ENCODE measurements at regions not wholly inside any gene's neighbourhood (a gene's known extent, or its start where the extent isn't known, plus 50 kb on each side); places are given as distances from the start of the nearest gene placed in this dataset.
A peak's percentile ranks its signal among the peaks of the same experiment; 100 is the strongest.

DNA sequence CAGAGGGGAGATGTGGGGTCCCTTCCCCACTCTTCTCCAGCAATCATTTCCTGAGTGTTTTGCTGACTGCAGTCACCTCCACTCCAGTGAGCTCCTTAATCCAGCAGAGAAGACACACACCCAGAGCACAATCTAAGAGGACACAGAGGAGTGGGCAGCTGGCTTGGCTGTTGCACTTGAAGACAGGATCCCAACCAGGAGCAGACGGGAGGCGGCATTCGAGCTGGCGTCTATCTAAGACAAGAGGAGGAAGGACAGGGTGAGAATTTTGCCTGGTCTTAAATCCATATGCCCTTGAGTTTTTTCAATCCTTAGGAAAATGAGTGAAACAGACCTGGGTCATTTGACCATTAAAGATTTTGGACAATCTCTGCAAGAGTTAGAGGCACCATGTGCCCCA lies 56.1 kb upstream of the SIM2 start (continued):
- TF ChIP-seq RBBP5 (IDR thresholded peaks at IDR 0.05; ENCODE audit: borderline replicate concordance, insufficient read depth, low read length, poor library complexity, severe bottlenecking): no peak
- TF ChIP-seq ZNF143 (CRISPR knock-in tag; IDR thresholded peaks at IDR 0.05): no peak
- TF ChIP-seq CREM (IDR thresholded peaks at IDR 0.05; ENCODE audit: low read depth): no peak

DNA sequence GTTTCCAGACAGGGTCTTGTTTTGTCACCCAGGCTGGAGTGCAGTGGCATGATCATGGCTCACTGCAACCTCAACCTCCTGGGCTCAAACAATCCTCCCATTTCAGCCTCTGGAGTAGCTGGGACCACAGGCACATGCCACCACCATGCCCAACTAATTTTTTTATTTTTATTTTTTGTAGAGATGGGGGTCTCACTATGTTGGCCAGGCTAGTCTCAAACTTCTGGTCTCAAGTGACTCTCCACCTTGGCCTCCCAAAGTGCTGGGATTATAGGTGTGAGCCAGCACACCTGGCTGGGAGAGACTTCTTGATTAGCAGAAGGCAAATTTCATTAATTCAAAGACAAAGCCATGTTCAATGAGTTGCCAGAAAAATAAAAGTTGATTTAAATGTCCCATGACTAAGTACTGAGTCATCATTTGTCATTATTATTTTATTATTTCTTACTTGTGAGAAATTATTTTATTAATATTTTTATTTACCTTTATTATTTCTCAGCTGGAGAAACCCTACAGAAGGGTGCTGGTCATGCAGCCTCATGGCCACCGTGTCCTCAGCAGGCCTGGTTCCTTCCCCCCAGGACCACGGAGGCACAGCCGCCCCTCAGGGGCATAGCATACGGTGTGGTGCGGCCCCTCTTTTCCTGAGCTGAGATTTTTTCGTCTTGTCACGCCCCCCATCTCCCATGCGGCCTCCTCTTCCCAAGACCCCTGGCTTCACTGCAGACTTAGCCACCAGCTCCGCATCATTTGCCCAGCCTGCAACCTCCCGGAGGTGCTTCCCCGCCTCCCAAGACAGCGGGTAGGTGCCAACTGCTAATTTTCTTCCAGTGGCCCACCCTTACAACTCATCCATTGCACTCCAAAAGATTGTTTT lies 55.3 kb upstream of the SIM2 start:
- ChIA-PET POLR2A (interaction anchor here (0.6 to 1.1 kb wide), 3 partner anchors 13 to 479 kb away, joined by 3 to 4 read pairs (median 4); no protein-coding TSS in a partner anchor), CTCF (ENCODE audit: low intra/inter-chr PET ratio) (no interaction called here)
- Histone ChIP-seq H3K9me3 (replicated peaks; ENCODE audit: control insufficient read depth, insufficient read depth, low read depth, low read length) (no peaks in the 10 kb centered on the region), H3K9me1 (ENCODE audit: control insufficient read depth, insufficient read depth, low read length) (no peaks in the 10 kb centered on the region), H3K9ac (ENCODE audit: insufficient read depth in 1 of 2, low read depth in 2 of 2, low read length in 2 of 2) (no peak overlapping the region), H3K36me3 (ENCODE audit: control insufficient read depth, insufficient read depth, low read length) (no peaks in the 10 kb centered on the region), H4K20me1 (replicated peaks; ENCODE audit: control insufficient read depth, insufficient read depth, low read length) (no peaks in the 10 kb centered on the region), H3K4me2 (ENCODE audit: insufficient read depth, low read length) (no peak overlapping the region), H3K27me3 (ENCODE audit: control insufficient read depth in 2 of 2, insufficient read depth in 2 of 2, low read length in 2 of 2) (peaks cover 25 to 46% of the 10 kb centered on the region in 2 experiments), H2AFZ (ENCODE audit: low read depth, low read length) (no peak overlapping the region), H3K27ac (ENCODE audit: extremely low read depth, low read depth, low read length) (no peak overlapping the region), H3K79me2 (ENCODE audit: control insufficient read depth, insufficient read depth, low read length) (no peaks in the 10 kb centered on the region), H3K4me3 (no peak overlapping the region), H3K4me1 (replicated peaks in 1 of 2; ENCODE audit: control insufficient read depth in 2 of 2, insufficient read depth in 2 of 2, low read length in 2 of 2) (no peaks in the 10 kb centered on the region)
- peak; percentile 35; the same call in 1 of the 2 replicates for TF ChIP-seq ZNF316 (IDR thresholded peaks at IDR 0.05)
- no peak for TF ChIP-seq RAD51 (IDR thresholded peaks at IDR 0.05; ENCODE audit: borderline replicate concordance, low read depth)
- no peak for FAIRE-seq
- no TSS peak for BruUV-seq (replicated peaks)
- intact Hi-C loops (cut with micrococcal nuclease) (no loop called here), in situ Hi-C loops (cut with MboI) (no loop called here)
- 0% methylated on average over 12 of the region's 12 CpGs for WGBS (ENCODE audit: insufficient coverage, low coverage, missing lambda C conversion rate)
- ATAC-seq: no peak
- no peak for DNase-seq (ENCODE audit: extremely low read depth in 1 of 4, low spot score in 3 of 4)
